ENCODE measurements at regions not wholly inside any gene's neighbourhood (a gene's known extent, or its start where the extent isn't known, plus 50 kb on each side); places are given as distances from the start of the nearest gene placed in this dataset.

GRCh38 chr3:88263417-88264100 is 113.8 kb downstream of the C3orf38 start (continued):
- no peak for TF ChIP-seq BACH2 (CRISPR knock-in tag; IDR thresholded peaks at IDR 0.05; ENCODE audit: borderline replicate concordance)
- TF ChIP-seq GLIS3 (CRISPR knock-in tag; IDR thresholded peaks at IDR 0.05) = no peak
- TF ChIP-seq CSRNP3 (CRISPR knock-in tag; IDR thresholded peaks at IDR 0.05) = no peak
- no peak for TF ChIP-seq PPARA (CRISPR knock-in tag; IDR thresholded peaks at IDR 0.05; ENCODE audit: borderline replicate concordance)
- no peak for TF ChIP-seq RARB (CRISPR knock-in tag; IDR thresholded peaks at IDR 0.05)
- TF ChIP-seq ZC3H10 (CRISPR knock-in tag; IDR thresholded peaks at IDR 0.05) = no peak
- no peak for TF ChIP-seq OSR1 (CRISPR knock-in tag; IDR thresholded peaks at IDR 0.05)
- no peak for TF ChIP-seq SNAI2 (CRISPR knock-in tag; IDR thresholded peaks at IDR 0.05)
- no peak for TF ChIP-seq TOX (CRISPR knock-in tag; IDR thresholded peaks at IDR 0.05; ENCODE audit: borderline replicate concordance)
- TF ChIP-seq, protein P1, sequence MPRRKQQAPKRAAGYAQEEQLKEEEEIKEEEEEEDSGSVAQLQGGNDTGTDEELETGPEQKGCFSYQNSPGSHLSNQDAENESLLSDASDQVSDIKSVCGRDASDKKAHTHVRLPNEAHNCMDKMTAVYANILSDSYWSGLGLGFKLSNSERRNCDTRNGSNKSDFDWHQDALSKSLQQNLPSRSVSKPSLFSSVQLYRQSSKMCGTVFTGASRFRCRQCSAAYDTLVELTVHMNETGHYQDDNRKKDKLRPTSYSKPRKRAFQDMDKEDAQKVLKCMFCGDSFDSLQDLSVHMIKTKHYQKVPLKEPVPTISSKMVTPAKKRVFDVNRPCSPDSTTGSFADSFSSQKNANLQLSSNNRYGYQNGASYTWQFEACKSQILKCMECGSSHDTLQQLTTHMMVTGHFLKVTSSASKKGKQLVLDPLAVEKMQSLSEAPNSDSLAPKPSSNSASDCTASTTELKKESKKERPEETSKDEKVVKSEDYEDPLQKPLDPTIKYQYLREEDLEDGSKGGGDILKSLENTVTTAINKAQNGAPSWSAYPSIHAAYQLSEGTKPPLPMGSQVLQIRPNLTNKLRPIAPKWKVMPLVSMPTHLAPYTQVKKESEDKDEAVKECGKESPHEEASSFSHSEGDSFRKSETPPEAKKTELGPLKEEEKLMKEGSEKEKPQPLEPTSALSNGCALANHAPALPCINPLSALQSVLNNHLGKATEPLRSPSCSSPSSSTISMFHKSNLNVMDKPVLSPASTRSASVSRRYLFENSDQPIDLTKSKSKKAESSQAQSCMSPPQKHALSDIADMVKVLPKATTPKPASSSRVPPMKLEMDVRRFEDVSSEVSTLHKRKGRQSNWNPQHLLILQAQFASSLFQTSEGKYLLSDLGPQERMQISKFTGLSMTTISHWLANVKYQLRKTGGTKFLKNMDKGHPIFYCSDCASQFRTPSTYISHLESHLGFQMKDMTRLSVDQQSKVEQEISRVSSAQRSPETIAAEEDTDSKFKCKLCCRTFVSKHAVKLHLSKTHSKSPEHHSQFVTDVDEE (CRISPR knock-in tag; IDR thresholded peaks at IDR 0.05) = no peak

GRCh38 chr3:88267441-88267840 is 117.7 kb downstream of the C3orf38 start:
- TF ChIP-seq PATZ1 (CRISPR knock-in tag; IDR thresholded peaks at IDR 0.05; ENCODE audit: borderline replicate concordance) (no peak), POU6F1 (CRISPR knock-in tag; IDR thresholded peaks at IDR 0.05; ENCODE audit: borderline replicate concordance, low read depth) (no peak), RARB (CRISPR knock-in tag; IDR thresholded peaks at IDR 0.05) (no peak), PPARA (CRISPR knock-in tag; IDR thresholded peaks at IDR 0.05; ENCODE audit: borderline replicate concordance) (no peak), ISL1 (CRISPR knock-in tag; IDR thresholded peaks at IDR 0.05) (no peak), SNAI2 (CRISPR knock-in tag; IDR thresholded peaks at IDR 0.05) (no peak), CSRNP3 (CRISPR knock-in tag; IDR thresholded peaks at IDR 0.05) (no peak), TCF4 (CRISPR knock-in tag; IDR thresholded peaks at IDR 0.05; ENCODE audit: borderline replicate concordance) (no peak), ZFP30 (CRISPR knock-in tag; IDR thresholded peaks at IDR 0.05) (no peak), ZNF565 (CRISPR knock-in tag; conservative IDR thresholded peaks at IDR 0.05; ENCODE audit: low read depth) (no peak), BACH2 (CRISPR knock-in tag; IDR thresholded peaks at IDR 0.05; ENCODE audit: borderline replicate concordance) (no peak), ZC3H10 (CRISPR knock-in tag; IDR thresholded peaks at IDR 0.05) (no peak), ZFP3 (CRISPR knock-in tag; IDR thresholded peaks at IDR 0.05) (no peak), TOX (CRISPR knock-in tag; IDR thresholded peaks at IDR 0.05; ENCODE audit: borderline replicate concordance) (no peak), OSR1 (CRISPR knock-in tag; IDR thresholded peaks at IDR 0.05) (no peak)
- TF ChIP-seq, protein P2, sequence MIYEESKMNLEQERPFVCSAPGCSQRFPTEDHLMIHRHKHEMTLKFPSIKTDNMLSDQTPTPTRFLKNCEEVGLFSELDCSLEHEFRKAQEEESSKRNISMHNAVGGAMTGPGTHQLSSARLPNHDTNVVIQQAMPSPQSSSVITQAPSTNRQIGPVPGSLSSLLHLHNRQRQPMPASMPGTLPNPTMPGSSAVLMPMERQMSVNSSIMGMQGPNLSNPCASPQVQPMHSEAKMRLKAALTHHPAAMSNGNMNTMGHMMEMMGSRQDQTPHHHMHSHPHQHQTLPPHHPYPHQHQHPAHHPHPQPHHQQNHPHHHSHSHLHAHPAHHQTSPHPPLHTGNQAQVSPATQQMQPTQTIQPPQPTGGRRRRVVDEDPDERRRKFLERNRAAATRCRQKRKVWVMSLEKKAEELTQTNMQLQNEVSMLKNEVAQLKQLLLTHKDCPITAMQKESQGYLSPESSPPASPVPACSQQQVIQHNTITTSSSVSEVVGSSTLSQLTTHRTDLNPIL (CRISPR knock-in tag; IDR thresholded peaks at IDR 0.05; ENCODE audit: low read depth) = no peak
- TF ChIP-seq, protein P1 (CRISPR knock-in tag; IDR thresholded peaks at IDR 0.05) = no peak
- no peak for ATAC-seq

Measured in SK-N-SH treated with all-trans-retinoic acid at 6 μM for 48 hours (cell line).